ENCODE measurements at regions not wholly inside any gene's neighbourhood (a gene's known extent, or its start where the extent isn't known, plus 50 kb on each side); places are given as distances from the start of the nearest gene placed in this dataset.

DNA sequence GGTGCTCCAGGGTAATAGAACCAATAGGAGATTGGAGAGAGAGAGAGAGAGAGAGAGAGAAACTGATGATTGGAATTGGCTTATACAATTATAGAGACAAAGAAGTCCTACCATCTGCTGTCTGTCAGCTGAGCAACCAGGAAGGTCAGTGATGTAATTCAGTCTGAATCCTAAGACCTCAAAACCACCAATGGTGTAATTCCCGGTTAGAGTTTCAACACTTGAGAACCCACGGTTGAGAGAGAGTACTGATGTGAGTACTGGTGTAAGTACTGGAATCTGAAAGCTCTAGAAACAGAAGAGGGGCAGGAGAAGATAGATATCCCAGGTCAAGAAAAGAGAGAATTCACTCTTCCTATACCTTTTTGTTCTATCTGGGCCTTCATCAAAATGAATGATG is 775.8 kb downstream of the EFNA5 start:
- TF ChIP-seq ZNF140 (tag by site-specific recombination; IDR thresholded peaks at IDR 0.05): no peak
- TF ChIP-seq, protein P1, sequence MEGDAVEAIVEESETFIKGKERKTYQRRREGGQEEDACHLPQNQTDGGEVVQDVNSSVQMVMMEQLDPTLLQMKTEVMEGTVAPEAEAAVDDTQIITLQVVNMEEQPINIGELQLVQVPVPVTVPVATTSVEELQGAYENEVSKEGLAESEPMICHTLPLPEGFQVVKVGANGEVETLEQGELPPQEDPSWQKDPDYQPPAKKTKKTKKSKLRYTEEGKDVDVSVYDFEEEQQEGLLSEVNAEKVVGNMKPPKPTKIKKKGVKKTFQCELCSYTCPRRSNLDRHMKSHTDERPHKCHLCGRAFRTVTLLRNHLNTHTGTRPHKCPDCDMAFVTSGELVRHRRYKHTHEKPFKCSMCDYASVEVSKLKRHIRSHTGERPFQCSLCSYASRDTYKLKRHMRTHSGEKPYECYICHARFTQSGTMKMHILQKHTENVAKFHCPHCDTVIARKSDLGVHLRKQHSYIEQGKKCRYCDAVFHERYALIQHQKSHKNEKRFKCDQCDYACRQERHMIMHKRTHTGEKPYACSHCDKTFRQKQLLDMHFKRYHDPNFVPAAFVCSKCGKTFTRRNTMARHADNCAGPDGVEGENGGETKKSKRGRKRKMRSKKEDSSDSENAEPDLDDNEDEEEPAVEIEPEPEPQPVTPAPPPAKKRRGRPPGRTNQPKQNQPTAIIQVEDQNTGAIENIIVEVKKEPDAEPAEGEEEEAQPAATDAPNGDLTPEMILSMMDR (tag by site-specific recombination; IDR thresholded peaks at IDR 0.05): no peak
- no peak for TF ChIP-seq GFI1B (tag by site-specific recombination; IDR thresholded peaks at IDR 0.05)
- TF ChIP-seq KLF10 (tag by site-specific recombination; IDR thresholded peaks at IDR 0.05): no peak

Measured in HEK293 (cell line).